Prostate gland (tissue), 2 donors: ENCODE measurements at regions not wholly inside any gene's neighbourhood (a gene's known extent, or its start where the extent isn't known, plus 50 kb on each side); places are given as distances from the start of the nearest gene placed in this dataset.

ENCODE experiments used
- DNase-seq: peaks from one replicate; pipeline ENCODE4 v3.0.0-alpha.2; 2019; ENCODE audit warnings: low spot score
- H3K27ac ChIP-seq, 2 donors: fragments of 200-600 bp; sonication (generic); 2 replicates each; pipeline ENCODE4 v1.5.1; 2017 to 2019
- H3K27me3 ChIP-seq: fragments of 200-600 bp; sonication (generic); replicated peaks from 2 replicates; pipeline ENCODE4 v1.5.1; 2019; ENCODE audit not compliant: insufficient read depth
- H3K36me3 ChIP-seq, 2 donors: fragments of 200-600 bp; sonication (generic); 1 replicate in 1 of 2; 2 replicates in 1 of 2; pipeline versions ENCODE4 v1.5.1 to v1.8.1; 2017 to 2019
- H3K4me1 ChIP-seq: fragments of 200-600 bp; sonication (generic); replicated peaks from 2 replicates; pipeline ENCODE4 v1.5.1; 2019
- H3K4me3 ChIP-seq, 2 donors: fragments of 200-600 bp; sonication (generic); 2 replicates each; pipeline ENCODE4 v1.5.1; 2017 to 2019
- H3K9me3 ChIP-seq: fragments of 200-600 bp; sonication (generic); 2 replicates; pipeline ENCODE4 v1.5.1; 2017
- CTCF ChIP-seq, 4 experiments: fragments of 200-600 bp in 2 of 4; fragments of 450-650 bp in 2 of 4; sonication (generic) in 2 of 4; IDR thresholded peaks; 1 replicate in 3 of 4; 2 replicates in 1 of 4; pipeline ENCODE4 v1.5.1; 2016 to 2019; ENCODE audit warnings: antibody characterized with exemption in 4 of 4, mild to moderate bottlenecking in 2 of 4, moderate library complexity in 2 of 4
- POLR2A ChIP-seq: fragments of 450-650 bp; IDR thresholded peaks from one replicate; pipeline ENCODE4 v1.6.1; 2016; ENCODE audit warnings: antibody characterized with exemption, mild to moderate bottlenecking
- POLR2AphosphoS5 ChIP-seq: sonication (generic); formaldehyde crosslinking; IDR thresholded peaks from one replicate; pipeline ENCODE4 v1.6.1; 2017; ENCODE audit warnings: antibody characterized with exemption
- WGBS: methylation state at CpG from one replicate; pipeline ENCODE4 v1.1.5; 2018; 5-methylcytosine and 5-hydroxymethylcytosine counted together
- intact Hi-C: fragments of 100-400 bp; cut with DNase I; formaldehyde crosslinking; loops from one replicate; pipeline ENCODE4 v1.14.2; 2022

DNA sequence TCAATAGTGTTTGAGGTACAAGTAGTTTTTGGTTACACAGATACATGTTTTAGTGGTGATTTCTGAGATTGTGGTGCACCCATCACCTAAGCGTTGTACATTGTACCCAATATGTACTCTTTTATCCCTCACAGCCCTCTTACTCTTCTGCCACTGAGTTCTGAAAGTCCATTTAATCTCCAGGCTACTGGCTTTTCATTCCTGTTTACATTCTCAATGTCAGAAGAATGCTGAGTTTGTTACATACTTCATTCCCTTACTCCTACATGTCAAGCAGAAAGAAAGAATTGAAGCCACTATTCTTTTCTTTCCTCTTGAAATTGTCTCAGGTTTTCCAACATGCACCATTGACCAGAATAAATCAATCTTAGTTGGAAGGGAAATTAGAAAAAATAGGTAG is 1565.9 kb downstream of the PLA2G4A start:
- H3K4me3 ChIP-seq: no peak overlapping the region
- intact Hi-C loops: no loop called here
- H3K27ac ChIP-seq: no peak overlapping the region
- no peak for DNase-seq
- H3K4me1 ChIP-seq: no peaks in the 10 kb centered on the region
- no peak for TF ChIP-seq POLR2A
- TF ChIP-seq CTCF (IDR thresholded peaks at IDR 0.05): no peak
- TF ChIP-seq POLR2AphosphoS5: no peak
- H3K9me3 ChIP-seq: no peaks in the 10 kb centered on the region
- WGBS: 96% methylated on average over 1 of the region's 1 CpG
- H3K36me3 ChIP-seq: no peaks in the 10 kb centered on the region
- no peaks in the 10 kb centered on the region for H3K27me3 ChIP-seq

DNA sequence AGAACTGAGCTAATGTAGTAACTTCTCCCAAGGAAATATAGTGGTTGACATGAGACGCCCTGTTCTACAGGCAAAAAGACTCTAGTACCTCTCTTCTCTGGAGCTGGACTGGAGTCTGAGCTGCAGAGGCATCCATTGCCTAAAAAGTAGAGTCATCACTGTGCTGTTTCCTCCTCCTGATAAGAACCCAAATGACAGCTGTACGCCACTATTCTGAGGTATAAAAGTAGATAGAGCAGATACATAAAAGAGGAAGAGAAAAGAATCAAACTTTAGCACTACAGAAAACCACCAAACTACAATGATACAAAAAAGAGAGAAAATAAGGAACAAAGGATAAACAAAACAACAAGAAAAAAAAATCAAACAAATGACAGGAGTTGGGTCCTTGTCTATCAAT is 1568.8 kb downstream of the PLA2G4A start:
- H3K4me1 ChIP-seq: no peaks in the 10 kb centered on the region

GRCh38 chr1:188402986-188403385 is 1574.2 kb downstream of the PLA2G4A start:
- Histone ChIP-seq H3K36me3 (no peaks in the 10 kb centered on the region), H3K27me3 (no peaks in the 10 kb centered on the region), H3K4me3 (no peak overlapping the region), H3K4me1 (no peaks in the 10 kb centered on the region), H3K27ac (no peak overlapping the region), H3K9me3 (no peaks in the 10 kb centered on the region)
- no peak for DNase-seq
- 81% methylated on average over 3 of the region's 3 CpGs for WGBS
- TF ChIP-seq POLR2A (no peak), POLR2AphosphoS5 (no peak), CTCF (IDR thresholded peaks at IDR 0.05) (no peak)
- intact Hi-C loops: no loop called here

More for the DNA sequence above, 1568.8 kb downstream of the PLA2G4A start:
- no peak overlapping the region for H3K27ac ChIP-seq
- H3K9me3 ChIP-seq: no peaks in the 10 kb centered on the region
- 91% methylated on average over 2 of the region's 2 CpGs for WGBS
- TF ChIP-seq POLR2A (no peak), POLR2AphosphoS5 (no peak), CTCF (IDR thresholded peaks at IDR 0.05) (no peak)
- DNase-seq: no peak
- H3K4me3 ChIP-seq: no peak overlapping the region
- intact Hi-C loops: no loop called here
- no peaks in the 10 kb centered on the region for H3K27me3 ChIP-seq
- H3K36me3 ChIP-seq: no peaks in the 10 kb centered on the region

- H3K36me3 ChIP-seq: no peaks in the 10 kb centered on the region
- H3K27me3 ChIP-seq: no peaks in the 10 kb centered on the region
- no peak overlapping the region for H3K4me3 ChIP-seq
- intact Hi-C loops: no loop called here
- no peak for DNase-seq
- no peak for TF ChIP-seq POLR2A
- no peak for TF ChIP-seq CTCF (IDR thresholded peaks at IDR 0.05)
- TF ChIP-seq POLR2AphosphoS5: no peak
- 72% methylated on average over 2 of the region's 2 CpGs for WGBS
- H3K9me3 ChIP-seq: no peaks in the 10 kb centered on the region
- no peak overlapping the region for H3K27ac ChIP-seq
- no peaks in the 10 kb centered on the region for H3K4me1 ChIP-seq
Observed at GRCh38 chr1:188406636-188407035, 1577.9 kb downstream of the PLA2G4A start.

DNA sequence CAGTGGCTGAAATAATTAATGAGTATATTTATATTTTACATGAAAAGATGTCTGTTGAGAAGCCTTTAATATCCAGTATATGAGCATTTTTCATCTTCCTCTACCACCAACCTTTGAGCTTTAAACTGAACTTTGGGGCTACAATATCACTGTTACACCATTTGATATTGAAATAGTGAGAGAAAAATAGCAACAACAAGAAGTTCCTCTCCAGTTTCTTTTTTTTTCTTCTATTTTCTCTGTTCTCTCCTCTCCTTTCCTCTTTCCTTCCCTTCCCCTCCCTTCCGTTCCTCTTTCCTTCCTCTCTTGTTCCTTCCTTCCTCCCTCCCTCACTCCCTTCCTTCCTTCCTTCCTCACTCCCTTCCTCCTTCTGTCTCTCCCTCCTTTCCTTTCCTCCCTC is 1591.4 kb downstream of the PLA2G4A start:
- WGBS: 85% methylated on average over 1 of the region's 1 CpG
- Histone ChIP-seq H3K27me3 (no peaks in the 10 kb centered on the region), H3K4me1 (no peaks in the 10 kb centered on the region), H3K27ac (no peak overlapping the region), H3K4me3 (no peak overlapping the region), H3K9me3 (no peaks in the 10 kb centered on the region), H3K36me3 (no peaks in the 10 kb centered on the region)
- intact Hi-C loops: no loop called here
- TF ChIP-seq POLR2A (no peak), POLR2AphosphoS5 (no peak), CTCF (IDR thresholded peaks at IDR 0.05) (no peak)
- DNase-seq: no peak
